DND-41 (cell line): ENCODE measurements at regions not wholly inside any gene's neighbourhood (a gene's known extent, or its start where the extent isn't known, plus 50 kb on each side); places are given as distances from the start of the nearest gene placed in this dataset.

Experiments used
- ATAC-seq: fragments of 200-7000 bp; cut with Tn5 transposase; 3 replicates; pipeline ENCODE4 v1.9.1; 2021; ENCODE audit warnings: low read depth; ENCODE audit not compliant: insufficient read depth
- DNase-seq: peaks from one replicate; pipeline ENCODE4 v3.0.0-alpha.2; 2020
- H2AFZ ChIP-seq: 2 replicates; pipeline ENCODE4 v1.6.0; 2012; ENCODE audit warnings: low read depth, low read length
- H3K27ac ChIP-seq: 2 replicates; pipeline ENCODE4 v1.5.1; 2012; ENCODE audit warnings: low read length, inconsistent platforms
- H3K27me3 ChIP-seq: fragments of 200-600 bp; sonication (generic); 2 replicates; pipeline ENCODE4 v1.6.0; 2012; ENCODE audit warnings: low read length, mild to moderate bottlenecking, inconsistent platforms; ENCODE audit not compliant: insufficient read depth, poor library complexity
- H3K36me3 ChIP-seq: 2 replicates; pipeline ENCODE4 v1.5.1; 2012; ENCODE audit warnings: low read length, inconsistent platforms; ENCODE audit not compliant: insufficient read depth
- H3K4me1 ChIP-seq: 2 replicates; pipeline ENCODE4 v1.5.1; 2012; ENCODE audit warnings: mild to moderate bottlenecking, low read length; ENCODE audit not compliant: insufficient read depth
- H3K4me2 ChIP-seq: 2 replicates; pipeline ENCODE4 v1.6.0; 2012; ENCODE audit warnings: mild to moderate bottlenecking, moderate library complexity, low read length, inconsistent platforms; ENCODE audit not compliant: insufficient read depth
- H3K4me3 ChIP-seq, 2 experiments: fragments of 200-600 bp in 1 of 2; shearing (Covaris generic) in 1 of 2; 2 replicates each; pipeline ENCODE4 v1.5.1; 2012 to 2016; ENCODE audit warnings: inconsistent platforms in 2 of 2, low read length in 2 of 2, mild to moderate bottlenecking in 2 of 2, low read depth in 1 of 2, moderate library complexity in 1 of 2
- H3K79me2 ChIP-seq: 2 replicates; pipeline ENCODE4 v1.6.0; 2012; ENCODE audit warnings: low read length, inconsistent platforms; ENCODE audit not compliant: insufficient read depth
- H3K9ac ChIP-seq: 2 replicates; pipeline ENCODE4 v1.6.0; 2012; ENCODE audit warnings: low read depth, mild to moderate bottlenecking, inconsistent platforms, low read length, moderate library complexity
- H3K9me3 ChIP-seq: 2 replicates; pipeline ENCODE4 v1.5.1; 2012; ENCODE audit warnings: low read length, moderate library complexity, mild to moderate bottlenecking, inconsistent platforms; ENCODE audit not compliant: insufficient read depth, severe bottlenecking
- H4K20me1 ChIP-seq: 2 replicates; pipeline ENCODE4 v1.6.0; 2012; ENCODE audit warnings: low read length; ENCODE audit not compliant: insufficient read depth
- CTCF ChIP-seq: IDR thresholded peaks from 2 replicates; pipeline ENCODE4 v1.5.1; 2012; ENCODE audit warnings: borderline replicate concordance, low read length, moderate library complexity, mild to moderate bottlenecking; ENCODE audit not compliant: poor library complexity, severe bottlenecking; ENCODE audit errors: extremely low read depth
- EZH2 ChIP-seq: IDR thresholded peaks from 3 replicates; pipeline ENCODE4 v1.6.1; 2012; ENCODE audit warnings: borderline replicate concordance, low read depth, mild to moderate bottlenecking, moderate library complexity, low read length, inconsistent platforms; ENCODE audit not compliant: severe bottlenecking

GRCh38 chr6:104014163-104014959 is 845.4 kb downstream of the HACE1 start:
- Histone ChIP-seq H3K27ac (no peak overlapping the region), H3K4me1 (no peaks in the 10 kb centered on the region), H3K9me3 (no peaks in the 10 kb centered on the region), H3K36me3 (no peaks in the 10 kb centered on the region), H4K20me1 (no peaks in the 10 kb centered on the region), H3K79me2 (no peaks in the 10 kb centered on the region), H3K27me3 (no peaks in the 10 kb centered on the region), H3K9ac (no peak overlapping the region), H3K4me2 (no peak overlapping the region), H3K4me3 (no peak overlapping the region), H2AFZ (no peak overlapping the region)
- TF ChIP-seq CTCF (no peak), EZH2 (no peak)
- no peak for ATAC-seq
- DNase-seq = no peak

- Histone ChIP-seq H3K9ac (no peak overlapping the region), H4K20me1 (no peaks in the 10 kb centered on the region), H3K36me3 (no peaks in the 10 kb centered on the region), H3K27ac (no peak overlapping the region), H3K27me3 (no peaks in the 10 kb centered on the region), H3K79me2 (no peaks in the 10 kb centered on the region), H3K9me3 (no peaks in the 10 kb centered on the region), H3K4me1 (no peaks in the 10 kb centered on the region), H3K4me2 (no peak overlapping the region), H2AFZ (no peak overlapping the region), H3K4me3 (no peak overlapping the region)
- ATAC-seq = no peak
- no peak for TF ChIP-seq CTCF
- TF ChIP-seq EZH2 = no peak
- no peak for DNase-seq
Measured at GRCh38 chr6:104013312-104013971, 846.3 kb downstream of the HACE1 start.

GRCh38 chr6:104010897-104011296 is 848.8 kb downstream of the HACE1 start:
- no peaks in the 10 kb centered on the region for H3K9me3 ChIP-seq
- no peak overlapping the region for H3K4me3 ChIP-seq
- H3K4me2 ChIP-seq = no peak overlapping the region
- H3K79me2 ChIP-seq = no peaks in the 10 kb centered on the region
- H3K27me3 ChIP-seq = no peaks in the 10 kb centered on the region
- no peak for TF ChIP-seq CTCF
- DNase-seq (no peak), ATAC-seq (no peak)
- H4K20me1 ChIP-seq = no peaks in the 10 kb centered on the region
- H3K27ac ChIP-seq = no peak overlapping the region
- no peak overlapping the region for H3K9ac ChIP-seq
- H2AFZ ChIP-seq = no peak overlapping the region
- H3K4me1 ChIP-seq = no peaks in the 10 kb centered on the region
- H3K36me3 ChIP-seq = no peaks in the 10 kb centered on the region
